Esophagus squamous epithelium (tissue), 4 donors: ENCODE measurements at regions not wholly inside any gene's neighbourhood (a gene's known extent, or its start where the extent isn't known, plus 50 kb on each side); places are given as distances from the start of the nearest gene placed in this dataset.

Experiments used
- CTCF ChIP-seq, 6 experiments: fragments of 450-650 bp in 4 of 6; fragments of 200-600 bp in 2 of 6; sonication (generic) in 2 of 6; IDR thresholded peaks; one replicate each; pipeline ENCODE4 v1.5.1; 2016 to 2019; ENCODE audit warnings: antibody characterized with exemption in 6 of 6, mild to moderate bottlenecking in 4 of 6, moderate library complexity in 4 of 6
- POLR2A ChIP-seq, 4 donors: fragments of 450-650 bp; IDR thresholded peaks; one replicate each; pipeline ENCODE4 v1.6.1; 2017; ENCODE audit warnings: antibody characterized with exemption in 4 of 4, mild to moderate bottlenecking in 4 of 4, moderate library complexity in 3 of 4

GRCh38 chr11:45528435-45528834 lies 137.0 kb downstream of the CHST1 start:
- TF ChIP-seq CTCF (IDR thresholded peaks at IDR 0.05) (no peak), POLR2A (IDR thresholded peaks at IDR 0.05) (no peak)
